ENCODE measurements at regions not wholly inside any gene's neighbourhood (a gene's known extent, or its start where the extent isn't known, plus 50 kb on each side); places are given as distances from the start of the nearest gene placed in this dataset.

DNA sequence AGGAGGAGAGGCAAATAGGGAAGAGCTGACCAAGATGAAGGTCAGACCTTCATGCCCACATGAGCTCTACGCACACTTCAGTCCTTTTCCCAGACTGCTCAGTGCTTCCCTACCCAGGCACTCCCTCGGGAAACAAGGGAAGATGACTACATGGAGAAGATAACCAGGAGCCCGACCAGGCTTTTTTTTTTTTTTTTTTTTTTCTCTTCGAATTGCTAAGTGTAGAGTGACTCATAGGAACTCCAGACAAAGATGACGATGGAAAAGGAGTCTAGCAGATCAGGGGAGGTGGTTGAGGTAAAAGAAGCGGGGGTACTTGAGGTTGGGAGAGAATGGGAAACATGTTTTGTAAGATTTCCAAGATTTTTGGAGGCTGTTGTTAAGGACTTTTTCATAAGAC lies 526.1 kb downstream of the BNC2 start:
- no peak for DNase-seq

DNA sequence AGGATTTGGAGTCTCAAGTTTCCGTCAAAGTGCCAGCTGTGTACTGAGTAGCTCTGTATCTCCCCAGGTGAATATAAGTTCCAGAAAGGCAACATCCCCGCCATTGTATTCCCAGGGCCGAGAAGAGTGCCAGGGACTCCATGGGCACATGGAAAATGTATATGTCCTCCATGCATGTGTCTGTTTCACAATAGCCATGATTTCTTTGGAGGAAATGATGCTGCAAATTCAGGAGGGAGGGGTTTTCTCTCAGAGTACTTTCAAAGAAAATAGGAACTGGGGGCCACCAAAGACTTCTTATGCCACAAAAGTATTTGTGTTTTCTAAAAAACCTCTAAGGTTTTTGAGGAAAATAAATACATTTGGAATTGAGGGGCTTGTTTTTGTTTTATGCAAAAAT lies 524.6 kb downstream of the BNC2 start:
- no peak for DNase-seq

DNA sequence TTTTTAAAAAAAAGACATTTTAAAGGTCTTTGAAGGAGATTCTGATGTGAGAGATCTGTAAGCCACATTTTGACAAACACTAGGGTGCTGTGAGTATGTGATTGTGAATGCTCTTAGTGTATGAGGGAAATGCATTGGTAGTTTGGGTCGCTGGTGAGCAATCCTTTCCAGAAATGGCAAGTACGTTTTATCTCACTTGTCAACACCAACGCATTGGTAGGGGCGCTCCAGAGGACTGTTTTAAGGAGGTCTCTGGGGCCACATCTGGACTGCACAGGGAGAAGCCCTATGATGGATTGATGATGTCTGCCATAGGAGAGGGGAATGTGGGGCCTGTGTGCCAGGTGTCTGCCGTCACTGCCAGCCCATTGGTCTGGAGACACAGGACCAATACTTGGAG lies 522.6 kb downstream of the BNC2 start:
- no peak for DNase-seq

DNA sequence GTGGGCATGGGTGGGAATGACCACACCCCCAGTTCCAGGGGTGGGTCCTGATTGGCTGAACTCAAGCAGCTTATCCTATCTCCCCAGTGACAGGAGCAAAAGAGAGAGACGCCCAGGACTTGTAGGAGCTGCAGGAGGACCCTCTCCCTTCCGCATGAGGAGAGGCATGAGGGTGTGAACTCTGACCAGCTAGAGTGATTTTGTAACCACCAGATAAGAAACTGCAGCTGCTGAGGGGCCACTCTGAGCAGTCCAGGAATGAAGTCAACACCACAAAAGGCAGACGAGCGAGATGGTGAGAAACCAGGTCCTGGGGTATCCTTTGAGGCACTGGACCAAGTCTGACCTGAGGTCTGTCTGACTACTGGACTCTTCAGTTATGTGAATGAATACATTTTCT lies 521.9 kb downstream of the BNC2 start:
- DNase-seq = no peak

DNA sequence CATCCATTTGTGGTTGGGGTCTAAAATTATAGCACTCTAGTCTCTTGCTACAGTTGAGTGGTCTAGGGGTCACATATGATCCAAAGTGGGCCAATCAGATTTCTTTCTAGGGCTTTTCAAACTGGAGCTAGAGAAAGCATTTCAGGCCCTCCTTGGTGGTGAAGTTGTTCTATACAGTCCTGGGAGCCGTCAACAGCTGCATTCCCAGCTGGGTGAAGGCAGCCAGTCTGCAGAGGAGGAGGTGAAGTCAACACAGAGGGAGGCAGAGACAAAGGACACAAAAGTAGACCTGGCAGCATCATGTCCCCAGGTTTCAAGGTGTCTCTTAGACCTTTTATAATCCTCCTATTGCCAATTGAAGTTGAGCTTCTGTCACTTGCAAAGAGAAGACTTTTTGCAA lies 518.2 kb downstream of the BNC2 start:
- DNase-seq = no peak

DNA sequence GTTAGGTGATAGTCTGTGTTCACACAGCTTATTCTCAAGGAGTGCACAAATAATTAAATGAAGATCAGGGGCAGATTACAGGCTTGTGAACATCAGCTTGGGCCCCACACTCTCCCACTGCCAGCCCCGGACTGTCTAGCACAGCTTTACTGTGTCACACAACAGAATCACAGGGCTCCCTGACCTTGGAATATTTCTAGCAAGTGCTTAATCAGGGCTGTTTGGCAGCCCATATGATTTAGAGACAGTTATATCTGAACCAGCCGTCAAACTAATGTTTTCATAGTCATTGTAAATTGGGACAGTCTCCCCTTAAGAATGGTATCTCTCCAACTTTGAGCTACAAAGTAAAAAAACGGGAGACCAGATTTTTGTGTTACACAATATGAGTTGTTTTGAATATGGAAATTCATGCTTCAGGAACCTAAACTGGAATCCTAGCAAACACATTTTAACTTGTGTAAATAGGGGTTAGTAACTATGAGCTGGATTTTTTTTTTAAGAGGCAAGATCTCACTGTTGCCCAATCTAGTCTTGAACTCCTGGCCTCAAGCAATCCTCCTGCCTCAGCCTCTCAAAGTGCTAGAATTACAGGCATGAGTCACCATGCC lies 517.6 kb downstream of the BNC2 start:
- no peak for DNase-seq

DNA sequence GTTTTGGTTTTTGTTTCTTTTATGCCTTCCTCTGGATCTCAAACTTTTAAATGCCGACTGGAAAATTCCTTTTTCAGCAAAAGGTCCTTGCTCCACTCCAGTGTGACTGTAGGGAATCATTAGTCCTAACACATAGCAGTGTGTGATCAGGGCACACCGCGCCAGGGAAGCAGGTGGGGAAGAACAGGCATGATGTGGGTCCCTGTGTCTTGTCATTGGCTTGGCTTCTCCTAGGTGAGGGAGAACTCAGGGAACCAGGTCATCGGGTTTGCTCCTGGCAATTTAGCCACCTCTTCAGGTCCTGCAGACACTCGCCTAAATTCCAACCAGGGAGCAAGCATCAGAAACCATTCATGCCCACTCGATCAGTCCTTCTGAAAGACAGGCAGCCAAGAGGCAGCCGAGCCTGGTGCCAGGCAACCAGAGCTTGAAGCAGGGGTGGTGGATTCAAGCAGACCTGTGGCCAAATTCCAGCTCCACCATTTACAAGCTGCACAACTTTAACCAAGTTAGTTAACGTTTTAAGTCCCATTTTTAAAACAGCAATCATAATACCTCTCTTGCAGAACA lies 514.2 kb downstream of the BNC2 start:
- DNase-seq = no peak

DNA sequence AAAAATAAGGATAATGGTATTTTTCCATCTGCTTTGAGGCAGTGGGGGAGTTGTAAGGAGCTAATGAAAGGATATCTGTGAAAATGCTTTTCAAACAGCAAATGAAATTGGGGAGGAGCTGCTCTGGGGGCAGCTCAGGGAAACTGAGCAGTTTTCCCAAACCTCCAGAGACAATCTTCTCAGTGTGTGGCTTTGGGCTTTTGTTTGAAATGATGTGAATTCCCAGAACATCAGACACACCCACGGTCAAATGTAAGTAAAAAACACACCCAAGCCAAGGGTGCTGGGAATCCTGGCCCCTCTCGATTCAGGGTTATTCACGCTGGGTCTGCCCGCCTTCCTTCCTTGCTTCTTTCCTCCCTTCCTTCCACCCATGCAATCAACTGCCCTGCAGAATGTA lies 512.6 kb downstream of the BNC2 start:
- DNase-seq = no peak

DNA sequence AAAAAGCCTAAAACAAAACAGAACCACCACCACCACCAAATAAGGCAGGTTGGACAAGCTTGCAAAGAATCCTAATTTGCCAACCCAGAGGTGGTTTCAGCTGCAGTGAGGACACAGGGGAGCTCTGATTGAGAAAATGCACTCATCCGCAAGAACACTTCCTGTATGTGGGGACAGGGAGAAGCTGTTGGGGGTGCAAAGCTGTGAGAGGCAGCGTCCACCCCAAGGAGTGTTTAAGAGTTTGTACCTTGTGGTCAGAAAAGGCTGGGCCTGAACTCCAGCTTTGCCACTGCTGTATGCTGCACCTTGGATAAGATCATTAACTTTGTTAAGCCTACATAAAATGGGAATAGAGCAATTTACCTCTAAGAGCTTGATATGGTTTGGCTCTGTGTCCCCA lies 511.7 kb downstream of the BNC2 start:
- no peak for DNase-seq
